Sigmoid colon (tissue), 3 donors: ENCODE measurements at regions not wholly inside any gene's neighbourhood (a gene's known extent, or its start where the extent isn't known, plus 50 kb on each side); places are given as distances from the start of the nearest gene placed in this dataset.

Experiments
- CTCF ChIP-seq, 4 experiments: fragments of 450-650 bp in 3 of 4; fragments of 200-600 bp in 1 of 4; IDR thresholded peaks; one replicate each; pipeline ENCODE4 v1.5.1; 2016 to 2019; ENCODE audit warnings: antibody characterized with exemption in 4 of 4, mild to moderate bottlenecking in 3 of 4, moderate library complexity in 2 of 4
- POLR2A ChIP-seq, 2 donors: fragments of 450-650 bp; IDR thresholded peaks; one replicate each; pipeline ENCODE4 v1.6.1; 2016; ENCODE audit warnings: antibody characterized with exemption in 2 of 2, mild to moderate bottlenecking in 2 of 2, moderate library complexity in 2 of 2

- TF ChIP-seq CTCF (IDR thresholded peaks at IDR 0.05) (no peak), POLR2A (IDR thresholded peaks at IDR 0.05) (no peak)
These were observed 156.4 kb upstream of the MMADHC start for GRCh38 chr2:149743842-149744448.
